Small intestine (tissue), 7 donors: ENCODE measurements at regions not wholly inside any gene's neighbourhood (a gene's known extent, or its start where the extent isn't known, plus 50 kb on each side); places are given as distances from the start of the nearest gene placed in this dataset.

Source experiments
- DNase-seq, 2 donors: peaks; one replicate each; pipeline versions ENCODE4 v3.0.0 to v3.0.0-alpha.2; 2013
- FAIRE-seq: peaks from 2 replicates; lab custom pipeline; 2012; peaks lifted over from hg19 to GRCh38; lab: Jason Lieb, UNC
- H3K27ac ChIP-seq, 3 donors: one replicate each; pipeline ENCODE4 v1.5.1; 2013; ENCODE audit warnings: low read length in 2 of 3, mild to moderate bottlenecking in 2 of 3, control low read depth in 1 of 3, inconsistent platforms in 1 of 3, low read depth in 1 of 3, moderate library complexity in 1 of 3
- H3K27me3 ChIP-seq, 3 donors: one replicate each; pipeline ENCODE4 v1.6.1; 2013; ENCODE audit warnings: low read length in 3 of 3, inconsistent platforms in 1 of 3; ENCODE audit not compliant: control insufficient read depth in 3 of 3, insufficient read depth in 3 of 3
- H3K36me3 ChIP-seq, 3 donors: one replicate each; pipeline ENCODE4 v1.6.1; 2013; ENCODE audit warnings: low read length in 3 of 3, inconsistent platforms in 1 of 3, low read depth in 1 of 3, mild to moderate bottlenecking in 1 of 3, moderate library complexity in 1 of 3; ENCODE audit not compliant: control insufficient read depth in 3 of 3, insufficient read depth in 2 of 3
- H3K4me1 ChIP-seq, 3 donors: one replicate each; pipeline ENCODE4 v1.6.1; 2013; ENCODE audit warnings: low read length in 2 of 3, inconsistent platforms in 1 of 3, low read depth in 1 of 3, mild to moderate bottlenecking in 1 of 3, moderate library complexity in 1 of 3; ENCODE audit not compliant: control insufficient read depth in 3 of 3, insufficient read depth in 2 of 3
- H3K4me3 ChIP-seq, 3 donors: one replicate each; pipeline ENCODE4 v1.5.1; 2013; ENCODE audit warnings: low read length in 3 of 3, control low read depth in 1 of 3, inconsistent platforms in 1 of 3, low read depth in 1 of 3, mild to moderate bottlenecking in 1 of 3, moderate library complexity in 1 of 3
- H3K9me3 ChIP-seq, 2 donors: one replicate each; pipeline ENCODE4 v1.6.1; 2013; ENCODE audit warnings: low read depth in 1 of 2, low read length in 1 of 2; ENCODE audit not compliant: control insufficient read depth in 2 of 2, insufficient read depth in 1 of 2
- WGBS, 3 donors: extraction: QIAGEN DNeasy Blood & Tissue Kit; methylation state at CpG; one replicate each; pipeline ENCODE4 v1.1.7; 2013; 5-methylcytosine and 5-hydroxymethylcytosine counted together
- donor health status: healthy with polysubstance abuse.
- donor health status: control.
- donor health status: control.
- donor health status: Bipolar disorder and iron deficiency.
- donor health status: healthy.

DNA sequence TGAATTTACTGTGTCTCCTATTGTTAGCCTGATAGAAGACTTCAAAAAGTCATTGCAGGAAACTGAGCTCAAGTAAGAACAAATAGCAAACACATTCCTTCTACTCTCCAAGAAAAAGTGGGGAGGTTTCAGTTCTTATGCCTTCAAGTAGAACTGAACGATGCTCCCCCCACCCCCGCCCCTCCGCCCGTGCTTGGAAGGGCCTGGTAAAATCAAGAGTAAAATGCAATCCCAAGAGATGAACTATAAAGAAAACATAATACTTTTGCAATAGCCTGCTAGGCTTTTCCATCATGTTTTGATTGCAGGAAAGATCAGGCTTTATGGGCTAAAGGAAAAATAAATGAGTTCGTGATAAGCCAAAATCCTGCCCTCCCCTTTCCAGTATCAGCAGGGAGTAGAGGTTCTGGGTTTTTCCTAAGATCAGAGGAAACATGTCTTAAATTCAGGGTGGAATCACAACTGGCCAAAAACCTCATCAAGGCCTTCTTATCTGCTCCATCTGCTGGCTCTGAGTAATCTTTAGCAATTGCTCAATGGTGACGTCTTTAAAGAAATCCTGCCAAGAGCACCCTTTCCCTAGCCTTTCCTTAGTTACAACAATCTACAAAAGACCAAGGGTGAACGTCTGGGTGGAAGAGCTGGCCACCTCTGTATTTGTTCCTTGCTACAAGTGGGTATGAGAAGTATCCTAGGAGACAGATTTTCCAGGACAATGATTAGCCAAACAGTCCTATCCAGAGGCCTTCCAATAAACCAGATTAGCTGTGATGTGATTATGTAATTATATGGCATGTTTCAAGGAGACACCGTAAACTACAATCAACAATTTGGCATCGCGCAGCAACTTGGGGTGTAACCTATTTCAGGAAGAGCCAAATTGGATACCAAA lies 66.3 kb upstream of the FAM9C start:
- peak; percentile 78 to 88 for DNase-seq
- H3K27me3 ChIP-seq = no peaks in the 10 kb centered on the region
- no peak overlapping the region for H3K4me3 ChIP-seq
- no peaks in the 10 kb centered on the region for H3K36me3 ChIP-seq
- 27 to 49% (median 44%) methylated on average over 10 of the region's 10 CpGs for WGBS, 3 donors
- peaks cover 0 to 20% (median 3%) of the 10 kb centered on the region in 3 donors for H3K4me1 ChIP-seq
- H3K27ac ChIP-seq = peak overlapping the region; percentile 2 to 81 (median 74)
- FAIRE-seq = no peak
- peaks cover 2 to 6% of the 10 kb centered on the region in 2 donors for H3K9me3 ChIP-seq

DNA sequence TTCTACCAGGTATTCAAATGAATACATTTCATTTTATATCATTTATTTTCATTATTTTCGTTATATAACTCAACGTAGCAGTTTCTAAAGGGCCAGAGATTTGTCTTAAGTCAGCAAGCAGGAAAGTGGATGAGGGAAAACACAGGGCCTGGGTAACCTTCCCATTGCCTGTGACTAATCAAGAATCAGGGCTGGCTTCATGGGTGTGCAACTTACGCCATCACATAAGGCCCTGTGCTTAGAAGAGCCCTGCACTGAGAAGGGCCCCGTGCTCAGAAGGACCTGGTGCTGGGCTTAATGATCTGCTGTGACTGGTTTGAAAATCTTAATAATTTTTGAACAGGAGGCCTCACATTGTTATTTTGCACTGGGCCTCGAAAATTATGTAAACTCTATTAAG lies 65.4 kb upstream of the FAM9C start:
- whole genome bisulfite sequencing, 3 donors = 79 to 88% (median 81%) methylated on average over 5 of the region's 5 CpGs
- peak overlapping the region in 2 of 3 donors; percentile 72 to 74 for H3K27ac ChIP-seq
- peaks cover 2 to 6% of the 10 kb centered on the region in 2 donors for H3K9me3 ChIP-seq
- H3K27me3 ChIP-seq = no peaks in the 10 kb centered on the region
- H3K4me3 ChIP-seq = no peak overlapping the region
- no peak for DNase-seq
- H3K4me1 ChIP-seq = peaks cover 0 to 20% (median 3%) of the 10 kb centered on the region in 3 donors
- FAIRE-seq = no peak
- H3K36me3 ChIP-seq = no peaks in the 10 kb centered on the region

DNA sequence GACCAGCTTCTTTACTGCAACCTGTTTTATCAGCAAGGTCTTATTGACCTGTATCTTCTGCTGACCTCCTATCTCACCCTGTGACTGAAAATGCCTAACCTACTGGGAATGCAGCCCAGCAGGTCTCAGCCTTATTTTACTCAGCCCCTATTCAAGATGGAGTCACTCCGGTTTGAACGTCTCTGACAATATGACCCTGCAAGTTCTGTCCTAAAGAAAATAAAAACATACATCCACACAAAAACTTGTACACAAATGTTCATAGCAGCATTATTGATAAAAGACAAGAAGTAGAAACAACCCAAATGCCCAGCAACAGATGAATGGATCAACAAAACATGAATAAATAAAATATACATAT lies 59.5 kb upstream of the FAM9C start:
- Histone ChIP-seq H3K27me3 (no peaks in the 10 kb centered on the region), H3K4me1 (peaks cover 1 to 26% (median 2%) of the 10 kb centered on the region in 3 donors), H3K27ac (no peak overlapping the region), H3K4me3 (no peak overlapping the region), H3K9me3 (no peaks in the 10 kb centered on the region), H3K36me3 (no peaks in the 10 kb centered on the region)
- 97% methylated on average over 2 of the region's 2 CpGs for WGBS, 3 donors
- FAIRE-seq (no peak), DNase-seq (no peak)

DNA sequence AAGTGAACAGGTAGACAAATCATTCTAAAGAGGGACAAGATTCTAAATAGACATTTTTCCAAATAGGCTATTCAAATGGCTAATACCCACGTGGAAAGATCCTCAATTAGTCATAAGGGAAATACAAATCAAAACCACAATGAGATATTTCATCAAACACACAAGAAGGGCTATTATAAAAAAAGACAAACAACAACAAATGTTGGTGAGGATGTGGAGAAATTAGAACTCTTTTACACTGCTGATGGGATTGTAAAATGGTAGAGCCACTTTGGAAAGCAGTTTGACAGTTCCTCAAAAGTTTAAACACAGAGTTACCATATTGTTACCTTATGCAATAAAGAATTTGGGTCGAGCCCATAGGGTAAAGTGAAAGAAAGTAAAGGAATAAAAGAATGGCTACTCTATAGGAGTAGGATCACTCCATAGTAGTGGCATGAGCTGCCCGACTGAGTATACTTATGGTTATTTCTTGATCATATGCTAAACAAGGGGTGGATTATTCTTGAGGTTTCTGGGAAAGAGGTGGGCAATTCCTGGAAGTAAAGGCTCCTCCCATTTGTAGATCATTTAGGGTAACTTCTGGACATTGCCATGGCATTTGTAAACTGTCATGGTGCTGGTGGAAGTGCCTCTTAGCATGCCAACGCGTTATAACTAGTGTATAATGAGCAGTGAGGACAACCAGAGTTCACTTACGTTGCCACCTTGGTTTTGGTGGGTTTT lies 58.9 kb upstream of the FAM9C start:
- Histone ChIP-seq H3K9me3 (no peaks in the 10 kb centered on the region), H3K27ac (peak overlapping the region in 1 of 3 donors; percentile 76)

DNA sequence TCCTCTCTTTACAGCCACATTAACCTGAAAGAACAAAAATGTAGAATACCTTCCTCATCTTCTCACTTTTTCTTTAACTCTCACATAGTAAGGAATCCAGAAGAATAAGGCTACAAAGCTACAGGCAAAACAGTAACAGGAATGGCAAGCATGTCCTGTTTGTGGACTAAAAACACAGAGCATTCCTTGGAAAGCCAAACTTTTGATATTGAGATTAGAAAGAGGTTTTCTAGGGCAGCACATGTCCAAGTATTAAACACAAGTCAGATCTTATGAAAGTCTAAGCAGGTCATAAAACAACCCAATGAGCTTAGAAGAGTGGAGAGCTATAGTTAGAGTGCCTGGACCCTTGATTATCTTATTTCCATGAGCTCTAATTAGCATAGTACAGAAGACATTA lies 58.2 kb upstream of the FAM9C start:
- no peak for FAIRE-seq

More for the DNA sequence above, 58.9 kb upstream of the FAM9C start:
- no peak for DNase-seq
- Histone ChIP-seq H3K4me1 (peaks cover 1 to 26% (median 2%) of the 10 kb centered on the region in 3 donors), H3K27me3 (no peaks in the 10 kb centered on the region), H3K36me3 (no peaks in the 10 kb centered on the region), H3K4me3 (no peak overlapping the region)
- no peak for FAIRE-seq
- WGBS, 3 donors = 69 to 86% (median 85%) methylated on average over 6 of the region's 6 CpGs

DNA sequence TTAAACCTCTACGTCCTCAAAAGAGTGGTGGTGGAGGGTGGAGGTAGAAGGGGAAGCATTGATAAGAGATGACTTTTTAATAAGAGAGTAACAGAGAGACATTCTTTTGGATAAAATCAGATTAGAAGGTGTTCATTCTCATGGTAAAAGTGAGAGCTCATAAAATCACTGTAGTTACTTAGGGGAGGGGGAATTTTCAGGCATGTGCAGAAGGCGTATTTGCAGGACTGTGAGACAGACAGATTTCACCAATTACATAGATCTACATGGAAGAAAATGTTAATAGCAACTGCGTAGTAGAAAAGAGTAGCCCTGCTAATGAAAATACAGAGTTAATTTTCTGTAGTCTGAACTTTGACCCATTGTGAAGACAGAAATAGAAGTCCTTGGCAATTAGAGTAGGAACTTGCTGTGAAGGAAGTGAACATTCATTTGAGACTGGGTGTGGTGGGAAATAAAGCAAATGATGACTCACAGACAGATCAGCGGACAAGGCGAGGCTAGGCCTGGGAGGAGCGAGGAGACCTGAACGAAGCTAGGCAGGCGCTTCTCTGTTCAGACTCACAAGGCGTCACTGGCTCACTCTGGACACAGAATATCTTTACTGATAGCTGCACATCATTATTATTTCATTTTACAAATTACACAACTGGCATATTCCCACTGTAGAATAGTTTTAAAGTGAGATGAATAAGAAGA lies 57.2 kb upstream of the FAM9C start:
- Histone ChIP-seq H3K4me3 (no peak overlapping the region), H3K9me3 (peaks cover 0 to 4% of the 10 kb centered on the region in 2 donors), H3K36me3 (no peaks in the 10 kb centered on the region), H3K27me3 (no peaks in the 10 kb centered on the region), H3K4me1 (peaks cover 1 to 26% (median 2%) of the 10 kb centered on the region in 3 donors), H3K27ac (peak overlapping the region; percentile 9 to 76 (median 70))
- 7 to 38% (median 22%) methylated on average over 9 of the region's 9 CpGs for WGBS, 3 donors
- DNase-seq (peak; percentile 87 to 93), FAIRE-seq (peak; percentile 98)

More for the DNA sequence above, 58.2 kb upstream of the FAM9C start:
- no peaks in the 10 kb centered on the region for H3K27me3 ChIP-seq
- H3K4me1 ChIP-seq = peaks cover 1 to 26% (median 2%) of the 10 kb centered on the region in 3 donors
- peaks cover 0 to 4% of the 10 kb centered on the region in 2 donors for H3K9me3 ChIP-seq
- peak overlapping the region in 1 of 3 donors; percentile 76 for H3K27ac ChIP-seq
- H3K36me3 ChIP-seq = no peaks in the 10 kb centered on the region
- H3K4me3 ChIP-seq = no peak overlapping the region
- DNase-seq = no peak

DNA sequence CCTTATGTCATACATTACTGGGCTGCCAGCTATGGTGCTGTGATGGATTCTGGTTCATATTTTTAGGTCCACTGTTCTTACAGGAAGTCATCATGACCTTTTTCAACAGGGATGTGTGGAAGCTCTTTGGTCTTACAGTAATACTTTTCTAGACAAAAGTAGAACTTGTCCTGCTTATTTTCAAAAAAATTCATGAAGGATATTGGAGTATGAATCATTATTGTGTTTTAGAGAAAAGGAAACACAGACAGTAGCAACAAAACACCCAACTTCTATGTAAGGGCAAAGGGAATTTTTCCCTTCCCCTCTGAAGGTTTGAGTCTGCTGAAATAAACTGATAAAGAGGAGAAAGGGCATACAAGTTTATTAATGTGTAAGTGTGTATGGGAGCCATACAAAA lies 54.7 kb upstream of the FAM9C start:
- peaks cover 0 to 4% of the 10 kb centered on the region in 2 donors for H3K9me3 ChIP-seq
- H3K27me3 ChIP-seq = no peaks in the 10 kb centered on the region
- peak overlapping the region in 1 of 3 donors; percentile 46 for H3K27ac ChIP-seq
- no peaks in the 10 kb centered on the region for H3K36me3 ChIP-seq
- no peak for DNase-seq
- FAIRE-seq = peak; percentile 26
- H3K4me3 ChIP-seq = no peak overlapping the region
- peaks cover 1 to 31% (median 2%) of the 10 kb centered on the region in 3 donors for H3K4me1 ChIP-seq

DNA sequence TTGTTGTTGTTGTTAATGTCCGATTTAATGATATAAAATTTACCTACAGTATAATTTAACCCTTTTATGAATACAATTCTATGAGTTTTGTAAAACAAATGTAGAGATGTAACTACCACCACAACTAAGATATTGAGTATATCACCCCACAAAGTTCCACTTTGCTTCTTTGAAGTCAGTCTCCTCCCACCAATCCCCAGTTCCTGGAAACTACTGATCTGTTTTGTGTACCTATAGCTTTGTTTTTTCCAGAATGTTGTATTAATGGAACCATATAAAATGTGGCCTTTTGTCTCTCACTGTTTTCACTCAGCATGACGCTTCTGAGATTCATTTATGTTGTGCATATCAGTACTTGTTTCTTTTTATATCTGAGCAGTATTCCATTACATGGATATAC lies 52.3 kb upstream of the FAM9C start:
- H3K27ac ChIP-seq = no peak overlapping the region
- DNase-seq (no peak), FAIRE-seq (no peak)
- H3K27me3 ChIP-seq = no peaks in the 10 kb centered on the region
- peaks cover 0 to 4% of the 10 kb centered on the region in 2 donors for H3K9me3 ChIP-seq
- no peaks in the 10 kb centered on the region for H3K36me3 ChIP-seq
- no peak overlapping the region for H3K4me3 ChIP-seq
- peaks cover 1 to 23% (median 2%) of the 10 kb centered on the region in 3 donors for H3K4me1 ChIP-seq
- 70 to 81% (median 78%) methylated on average over 2 of the region's 2 CpGs for WGBS, 3 donors
